ENCODE measurements at regions not wholly inside any gene's neighbourhood (a gene's known extent, or its start where the extent isn't known, plus 50 kb on each side); places are given as distances from the start of the nearest gene placed in this dataset.

DNA sequence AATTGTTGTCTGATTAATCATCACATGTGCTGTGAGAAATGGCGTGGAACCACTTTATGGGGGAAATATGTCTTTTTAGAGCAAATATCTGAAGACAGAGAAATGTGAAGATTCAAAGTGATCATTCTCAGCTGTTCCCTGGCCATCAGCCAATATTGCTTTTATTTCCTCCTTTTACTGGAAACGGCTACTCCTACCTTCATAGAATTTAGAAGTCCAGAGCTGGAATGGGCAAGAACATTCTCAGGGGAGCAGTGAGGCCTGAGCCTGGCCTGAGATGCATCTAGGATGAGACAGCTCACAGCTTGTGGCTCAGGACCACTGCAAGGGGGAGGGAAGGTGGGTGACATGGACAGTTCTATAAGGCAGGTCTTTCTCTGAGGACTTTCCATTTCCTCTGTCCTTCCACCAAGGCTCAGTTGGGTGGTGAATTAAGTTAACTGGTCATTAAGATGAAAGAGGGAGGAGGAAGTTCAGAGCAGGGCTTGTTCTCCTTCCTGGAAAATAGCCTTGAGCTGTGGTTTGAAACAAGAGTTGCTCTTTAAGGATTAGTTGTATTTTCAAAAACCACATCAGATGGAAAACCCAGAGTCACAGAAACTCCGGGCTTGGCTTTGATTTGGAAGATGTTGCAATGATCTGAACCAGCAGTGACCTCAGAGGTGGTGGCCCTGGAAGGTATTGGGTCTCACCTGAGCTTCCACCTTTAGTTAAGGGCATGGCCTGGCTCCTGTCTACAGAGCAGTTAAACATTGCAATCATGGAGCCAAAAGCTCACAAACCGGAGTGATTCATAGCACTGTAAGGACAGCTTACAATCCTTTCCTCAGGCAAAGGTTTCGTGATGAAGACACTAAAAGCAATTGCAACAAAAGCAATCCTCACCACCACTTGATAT is 144.3 kb downstream of the VAPA start:
- peak; percentile 38 for DNase-seq (ENCODE audit: low spot score)

DNA sequence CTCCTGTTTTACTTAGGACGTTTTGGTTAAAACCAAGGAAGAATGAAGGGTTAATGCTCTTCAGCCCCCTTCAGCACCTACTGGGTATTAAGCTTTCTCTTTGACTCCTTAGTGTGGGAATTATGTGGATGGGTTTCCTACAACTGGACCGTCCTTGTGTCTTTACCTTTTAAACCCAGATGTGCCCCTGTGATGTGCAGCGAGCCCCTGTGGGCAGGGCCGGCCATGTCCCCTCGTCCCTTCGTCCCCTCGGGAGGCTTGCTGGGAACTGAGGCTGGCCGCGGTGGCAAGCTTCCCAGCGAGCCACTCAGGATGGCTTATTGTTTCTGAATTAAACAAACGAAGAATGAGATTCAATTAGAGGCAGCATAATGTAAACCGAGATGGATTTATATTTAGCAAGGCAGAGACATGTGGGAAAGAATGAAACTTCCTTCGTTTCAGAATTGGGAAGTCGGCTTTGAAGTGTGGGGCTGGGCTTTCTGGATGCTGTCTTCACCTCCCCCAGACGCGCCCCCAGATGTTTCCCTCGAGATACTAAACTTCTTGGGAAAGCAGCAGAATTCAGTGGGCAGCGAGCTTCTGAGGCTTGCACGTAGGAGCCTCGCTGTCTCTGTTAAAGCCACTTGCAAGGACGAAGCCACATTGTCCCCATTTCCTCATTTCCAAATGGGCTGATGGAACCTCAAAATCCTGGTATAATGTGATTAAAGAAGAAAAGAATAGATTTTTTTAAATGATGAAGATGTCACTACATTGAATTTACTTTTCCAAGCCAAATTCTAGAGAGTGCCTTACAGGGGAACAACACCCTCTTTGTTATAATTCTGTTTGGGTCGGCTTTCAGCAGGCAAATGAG is 146.0 kb downstream of the VAPA start:
- DNase-seq (ENCODE audit: low spot score) = no peak

DNA sequence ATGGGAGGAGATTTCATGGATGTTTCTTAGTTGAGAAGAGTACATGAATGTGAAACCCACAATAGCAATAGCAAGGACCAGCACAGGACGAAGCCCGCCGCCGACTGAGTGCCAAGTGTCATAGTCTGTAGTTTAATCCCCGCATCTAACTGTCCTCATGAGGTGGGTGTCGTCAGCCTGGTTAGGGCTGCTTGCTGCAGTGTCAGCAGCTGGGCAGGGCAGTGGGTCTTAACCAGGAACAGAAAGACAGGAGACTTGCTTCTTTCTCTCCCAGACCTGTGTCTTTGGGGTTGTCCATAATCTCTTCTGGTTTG is 146.6 kb downstream of the VAPA start:
- DNase-seq (ENCODE audit: low spot score) = no peak

DNA sequence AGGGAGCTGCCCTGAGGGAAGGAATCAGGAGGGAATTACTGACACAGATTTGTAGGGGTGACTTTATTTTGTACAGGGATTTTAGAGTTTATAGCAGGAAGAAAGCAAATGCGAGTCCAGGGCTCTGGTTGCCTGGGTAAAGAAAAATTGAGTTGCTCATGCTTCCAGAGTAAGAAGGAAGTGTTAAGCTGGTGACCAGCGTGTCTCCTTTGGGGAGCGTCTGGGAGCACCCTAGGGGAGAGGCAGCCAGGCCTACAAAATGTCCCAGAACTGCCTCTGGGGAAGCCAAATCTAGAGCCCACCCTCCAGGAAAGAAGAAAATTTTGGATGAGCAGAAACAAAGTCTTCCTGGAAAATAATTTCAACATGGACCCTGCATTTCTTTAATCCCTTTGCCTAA is 147.0 kb downstream of the VAPA start:
- no peak for DNase-seq (ENCODE audit: low spot score)

DNA sequence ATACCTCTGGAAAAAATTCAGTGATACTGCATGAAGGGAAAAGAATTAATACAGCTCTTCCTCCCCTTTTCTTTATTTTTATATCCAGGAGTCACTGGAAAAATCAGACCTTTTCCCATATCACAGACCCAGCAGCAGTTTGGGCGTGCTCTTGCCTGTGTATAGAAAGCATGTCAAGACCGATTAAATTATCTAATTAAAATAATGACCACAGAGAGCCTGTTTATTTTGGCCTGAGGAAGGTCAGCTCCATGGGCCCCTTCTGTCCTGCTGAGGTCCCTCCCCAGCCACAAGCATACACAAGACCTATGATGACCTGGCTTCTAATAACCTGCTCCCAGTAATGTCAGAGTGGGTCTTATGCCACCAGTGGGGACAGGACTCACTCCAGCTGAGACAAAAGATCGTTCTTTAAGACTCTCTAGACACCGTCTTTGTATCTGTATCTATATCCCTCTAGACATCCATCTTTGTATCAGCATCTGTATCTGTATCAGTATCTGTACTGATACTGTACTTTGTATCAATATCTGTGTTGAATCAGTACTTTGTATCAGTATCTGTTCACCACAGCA is 147.8 kb downstream of the VAPA start:
- DNase-seq (ENCODE audit: low spot score) = no peak

DNA sequence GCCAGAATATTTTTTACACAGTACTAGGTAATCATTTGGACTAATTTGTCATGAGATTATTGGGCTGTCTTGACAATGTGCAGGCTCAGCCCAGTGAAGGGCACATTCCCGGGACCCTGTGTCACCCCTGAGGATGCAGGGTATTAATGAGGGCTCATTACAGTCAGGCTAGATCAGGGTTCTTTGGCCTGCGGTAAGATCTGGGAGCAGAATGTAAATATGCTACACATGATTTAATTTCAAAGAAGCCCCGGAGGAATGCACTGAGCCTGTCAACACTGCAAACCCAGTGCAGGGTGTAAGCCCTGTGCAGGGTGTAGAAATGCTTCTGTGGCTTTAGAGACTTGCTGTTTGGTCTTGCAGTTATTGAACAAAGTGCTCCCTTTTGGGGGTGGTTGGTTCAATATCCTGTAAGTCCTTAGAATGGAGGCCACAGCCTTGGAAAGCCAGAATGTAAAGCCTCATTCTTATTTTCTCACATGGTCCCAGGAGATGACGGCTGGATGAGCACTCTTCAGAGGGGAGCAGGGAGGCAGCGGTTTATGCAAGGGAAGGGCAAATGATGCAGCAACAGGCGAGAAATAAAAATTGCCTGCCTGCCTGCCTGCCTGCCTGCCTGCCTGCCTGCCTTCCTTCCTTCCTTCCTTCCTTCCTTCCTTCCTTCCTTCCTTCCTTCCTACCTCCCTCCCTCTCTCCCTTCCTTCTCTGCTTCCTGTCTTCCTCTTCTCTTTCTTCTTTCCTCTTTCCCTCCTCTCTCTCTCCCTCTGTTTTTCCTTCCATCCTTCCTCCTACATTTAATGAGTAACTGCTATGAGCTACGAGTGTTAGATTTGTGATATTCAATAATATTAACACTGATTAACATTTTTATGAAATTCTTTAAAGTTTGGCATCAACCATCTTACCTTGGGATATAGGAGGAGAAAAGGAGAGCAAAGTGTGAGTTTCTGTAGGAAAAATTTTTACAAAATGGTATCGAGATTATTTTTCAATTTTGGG is 148.8 kb downstream of the VAPA start:
- DNase-seq (ENCODE audit: low spot score) = no peak

DNA sequence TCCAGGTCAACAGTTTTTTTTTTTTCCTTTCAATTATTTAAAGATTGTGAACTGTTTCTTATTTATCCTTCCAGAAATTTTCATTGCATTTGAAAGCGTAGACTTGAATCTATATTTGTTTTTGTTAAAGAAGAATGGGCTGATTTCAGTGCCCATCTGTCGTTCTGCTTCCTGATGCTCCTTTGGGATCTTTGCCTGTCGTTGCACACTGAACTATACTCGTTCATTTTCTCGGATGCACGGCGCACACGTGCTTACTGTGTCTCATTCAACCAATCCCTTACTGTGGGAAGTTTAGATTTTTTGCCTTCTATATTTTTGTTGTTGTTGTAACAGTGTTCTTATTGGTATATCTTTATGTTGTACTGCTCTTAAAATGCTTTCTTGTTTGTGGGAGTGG is 149.7 kb downstream of the VAPA start:
- DNase-seq (ENCODE audit: low spot score) = no peak

DNA sequence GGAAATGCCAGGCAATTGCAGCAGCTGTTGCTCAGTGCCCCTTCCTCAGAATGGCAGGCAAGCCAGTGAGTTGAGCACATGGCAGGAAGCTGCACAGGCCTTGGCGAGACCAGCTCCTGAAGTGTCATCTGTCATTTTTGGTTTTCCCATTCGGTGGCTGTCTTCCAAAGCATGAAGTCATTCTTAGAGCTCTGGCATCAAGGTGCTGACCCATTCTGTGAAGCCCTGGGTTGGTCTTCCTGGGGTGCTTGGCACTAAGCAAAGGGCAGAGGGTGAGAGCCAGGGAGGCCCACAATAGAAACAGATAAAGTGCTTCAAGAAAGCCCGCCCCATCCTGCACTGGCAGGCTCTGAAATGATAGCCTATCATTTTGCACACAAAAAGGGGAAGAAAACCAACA is 150.5 kb downstream of the VAPA start:
- no peak for DNase-seq (ENCODE audit: low spot score)

DNA sequence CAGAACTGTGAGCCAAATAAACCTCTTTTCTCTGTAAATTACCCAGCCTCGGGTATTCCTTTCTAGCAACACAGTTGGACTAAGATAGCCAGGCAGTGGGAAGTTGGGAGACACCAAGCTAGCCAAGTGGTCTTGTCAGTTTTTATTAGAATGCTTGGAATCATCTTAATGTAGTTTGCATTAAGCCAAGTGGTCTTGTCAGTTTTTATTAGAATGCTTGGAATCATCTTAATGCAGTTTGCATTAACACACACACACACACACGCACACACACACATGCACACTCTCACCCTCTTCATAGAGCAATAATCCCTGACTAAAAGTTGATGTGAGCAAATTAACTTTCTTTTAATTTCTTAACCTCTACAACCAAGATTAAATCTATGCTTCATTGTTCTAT is 151.5 kb downstream of the VAPA start:
- DNase-seq (ENCODE audit: low spot score) = no peak

DNA sequence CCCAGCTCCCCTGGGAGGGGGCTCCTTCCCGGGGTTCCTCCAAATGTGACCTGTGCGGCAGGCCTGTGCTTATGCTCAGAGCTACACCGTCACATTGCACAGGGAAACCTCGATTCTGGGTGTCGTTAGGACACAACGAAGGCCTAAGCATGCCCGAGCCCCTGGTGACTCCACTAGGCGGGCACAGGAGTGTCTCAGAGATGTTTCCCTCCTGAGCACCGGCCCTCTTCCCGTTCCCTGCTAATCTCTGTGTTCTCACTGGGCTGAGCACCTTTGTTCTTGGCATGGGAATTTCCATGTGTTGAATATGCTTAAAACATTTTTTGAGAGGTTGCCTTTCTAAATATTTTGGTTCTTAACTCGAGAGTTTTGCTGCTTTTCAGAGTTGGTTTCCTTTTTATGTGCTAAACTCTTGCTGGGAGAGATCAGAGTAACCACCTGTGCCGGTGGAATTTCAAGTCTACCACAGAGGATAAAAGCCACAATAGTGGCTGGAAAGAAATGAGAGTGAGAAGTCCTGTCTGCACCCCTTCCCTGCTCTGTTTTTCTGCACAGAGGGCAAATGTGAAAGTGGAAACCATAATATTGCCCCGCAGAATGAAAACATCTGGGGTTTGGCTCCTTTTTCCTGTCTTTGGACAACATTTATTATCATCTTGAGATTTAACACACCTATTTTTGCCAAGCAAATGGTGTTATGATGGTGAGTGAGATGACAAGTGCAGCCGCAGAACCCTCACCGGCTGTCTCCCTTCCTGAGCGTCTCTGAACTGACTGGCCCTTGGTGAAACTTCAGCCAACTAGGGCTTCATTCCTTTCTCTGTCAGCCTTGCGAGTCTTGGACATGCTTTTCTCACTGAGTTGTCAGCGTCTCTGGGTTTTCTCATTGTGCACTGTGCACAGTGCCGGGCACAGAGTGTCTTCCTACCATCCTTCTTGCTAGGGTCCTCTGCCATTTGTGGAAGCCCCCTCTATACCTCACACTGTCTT is 154.1 kb downstream of the VAPA start:
- no peak for DNase-seq (ENCODE audit: low spot score)

DNA sequence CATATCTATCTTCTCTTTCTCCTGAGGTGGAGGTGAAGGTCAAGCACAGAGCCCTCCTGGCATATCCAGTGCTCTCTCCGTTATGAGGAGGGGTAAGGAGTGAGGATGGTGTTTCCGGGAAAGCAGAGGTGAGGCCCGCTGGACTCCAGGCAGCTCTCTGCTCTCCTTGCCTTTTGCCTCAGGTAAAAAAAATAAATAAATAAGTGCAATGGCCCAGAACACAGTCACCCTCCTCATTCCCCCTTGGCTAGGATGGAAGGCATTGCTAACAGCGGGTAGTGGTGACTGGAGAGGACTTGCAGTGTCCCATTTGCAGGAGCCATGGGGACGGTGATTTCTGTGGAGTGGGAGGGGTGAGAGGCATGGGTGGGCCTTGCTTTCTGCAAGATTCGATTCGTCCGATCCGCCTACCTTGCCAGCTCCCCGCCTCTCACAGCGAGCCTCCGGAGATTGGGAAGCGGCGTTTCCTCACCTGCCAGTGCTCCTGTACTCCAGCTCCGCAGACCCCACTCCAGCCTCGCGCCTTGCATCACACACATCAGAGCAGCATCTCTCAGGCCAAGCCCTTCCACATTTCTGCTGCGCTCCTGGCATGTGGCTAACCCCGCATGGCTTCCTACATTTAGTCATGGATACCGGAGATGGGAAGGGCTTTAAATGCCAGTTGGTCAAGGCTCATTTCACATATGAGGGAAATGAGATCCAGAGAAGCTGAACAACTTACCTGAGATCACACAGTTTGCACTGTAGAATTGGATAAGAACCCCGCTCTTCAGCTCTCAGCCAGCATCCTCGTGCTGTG is 155.2 kb downstream of the VAPA start:
- DNase-seq (ENCODE audit: low spot score) = no peak

DNA sequence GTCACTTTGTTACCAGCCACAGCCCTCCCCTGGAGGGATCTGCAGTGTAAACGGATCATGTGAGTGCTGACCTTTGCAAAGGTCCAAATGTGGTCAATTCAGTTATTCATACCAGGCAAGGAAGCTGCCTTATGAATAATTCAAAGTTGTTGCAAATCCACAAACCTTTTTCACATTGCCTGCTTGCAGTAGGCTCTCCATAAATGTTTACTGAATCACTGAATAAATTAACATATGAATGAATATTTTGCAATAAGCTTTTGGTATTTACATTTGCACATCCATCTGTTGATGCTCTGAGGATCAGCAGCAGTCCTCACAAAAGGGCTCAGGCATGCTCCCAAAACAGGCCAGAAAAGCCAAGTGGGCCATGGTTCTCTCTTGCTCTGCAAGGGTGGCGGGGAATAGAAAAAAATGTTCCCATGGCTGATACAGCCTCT is 156.8 kb downstream of the VAPA start:
- DNase-seq (ENCODE audit: low spot score) = no peak

DNA sequence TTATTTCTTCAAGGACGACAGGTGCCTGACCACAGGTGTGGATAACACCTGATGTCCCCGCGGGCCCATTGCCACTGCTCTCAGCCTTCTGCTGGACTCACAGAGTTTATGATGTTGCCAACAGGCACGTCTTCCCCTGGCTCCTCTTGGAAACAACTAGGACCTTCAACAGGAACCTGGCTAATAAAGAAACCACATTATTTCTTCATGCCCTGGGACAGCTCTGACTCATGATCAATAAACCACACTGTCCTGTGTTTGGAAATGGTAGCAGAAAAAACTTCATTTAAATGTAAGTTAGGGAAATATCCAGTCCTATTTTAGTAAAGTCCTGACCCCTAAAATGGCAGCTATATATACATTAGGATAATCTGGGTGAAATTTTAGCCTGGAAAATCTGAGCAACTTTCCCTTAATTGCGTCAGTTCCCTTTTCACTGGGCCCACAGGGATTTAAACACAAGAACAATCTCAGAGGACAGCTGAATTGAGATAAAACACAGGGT is 158.9 kb downstream of the VAPA start:
- no peak for DNase-seq (ENCODE audit: low spot score)

DNA sequence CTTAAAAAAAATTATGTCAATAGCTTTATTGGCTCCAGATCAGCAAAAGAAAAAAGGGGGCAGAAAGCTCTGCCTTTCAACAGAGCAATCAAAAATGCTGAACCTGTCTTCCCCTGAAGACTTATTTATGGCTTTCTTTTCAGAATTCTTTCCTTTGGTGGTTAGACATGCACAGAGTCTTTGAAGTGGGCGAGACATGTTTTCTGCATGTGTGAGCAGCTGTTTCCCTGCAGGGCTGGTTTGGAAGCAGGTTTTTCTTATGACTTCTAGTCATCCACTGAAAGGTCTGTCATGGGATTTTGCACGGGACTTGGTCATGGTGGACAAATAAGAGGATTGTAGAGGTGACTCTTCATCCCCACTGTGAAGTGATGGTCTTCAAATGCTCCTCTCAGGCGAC is 160.3 kb downstream of the VAPA start:
- no peak for DNase-seq (ENCODE audit: low spot score)

DNA sequence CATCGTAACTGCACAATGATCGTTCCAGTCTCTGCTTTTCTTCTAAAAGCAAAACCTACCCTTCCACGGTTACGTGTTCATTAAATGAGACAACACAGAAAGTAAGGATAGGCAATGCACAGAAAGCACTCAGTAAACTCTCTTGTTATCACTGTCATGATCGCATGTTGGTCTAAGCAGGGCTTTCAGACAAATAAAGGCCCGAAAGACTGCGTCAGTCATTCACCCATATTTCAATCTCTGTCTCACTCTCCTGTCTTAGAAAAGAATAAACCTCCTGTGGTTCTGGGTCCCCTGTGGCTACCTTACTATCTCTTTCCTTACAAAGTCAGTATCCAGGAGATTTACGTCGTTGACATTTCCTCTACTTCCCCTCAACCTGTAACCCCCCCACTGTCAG is 160.9 kb downstream of the VAPA start:
- no peak for DNase-seq (ENCODE audit: low spot score)

DNA sequence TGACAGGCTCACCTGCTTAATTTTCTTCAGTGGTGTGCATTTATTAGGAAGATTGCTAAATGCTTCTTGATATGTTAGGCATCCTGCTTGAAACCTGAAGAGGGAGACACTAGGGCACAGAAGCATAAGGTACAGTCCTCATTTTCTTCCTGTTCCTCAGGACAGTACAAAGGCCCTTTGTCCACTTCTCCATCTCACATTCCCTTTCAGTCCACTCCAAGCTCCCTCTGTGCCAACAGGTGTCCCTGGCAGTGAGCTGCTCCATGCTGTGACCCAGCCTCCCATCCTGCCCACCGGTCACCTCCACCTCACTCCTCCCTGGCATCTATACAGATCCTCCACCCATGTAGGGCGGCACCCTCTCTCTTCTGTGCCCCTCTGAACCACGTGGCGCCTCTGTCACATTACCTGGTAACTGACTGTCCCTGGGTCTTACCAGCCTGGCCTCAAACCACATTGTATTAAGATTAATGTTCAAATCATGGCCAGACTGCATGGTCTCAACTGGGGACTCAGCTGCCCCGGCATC is 162.8 kb downstream of the VAPA start:
- DNase-seq (ENCODE audit: low spot score) = peak; percentile 56

DNA sequence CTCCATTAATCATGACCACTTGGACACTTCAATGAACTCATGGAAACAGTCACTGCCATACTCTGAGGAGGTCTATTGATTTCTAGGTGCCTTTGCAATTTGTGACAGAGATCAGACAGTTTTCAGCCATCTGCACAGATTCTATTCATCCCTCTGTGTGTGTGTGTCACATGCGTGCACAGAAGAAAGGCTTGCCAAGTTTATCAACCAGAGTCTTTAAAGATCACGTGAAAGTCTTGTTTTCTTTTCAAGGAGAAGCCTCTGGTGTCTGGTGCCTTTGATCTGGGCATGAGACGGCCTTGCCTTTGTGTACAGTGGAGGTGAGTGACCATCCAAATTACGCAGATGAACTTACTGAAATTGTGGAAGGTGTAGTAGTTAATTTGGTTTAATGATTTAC is 164.2 kb downstream of the VAPA start:
- peak; percentile 7 for DNase-seq (ENCODE audit: low spot score)

DNA sequence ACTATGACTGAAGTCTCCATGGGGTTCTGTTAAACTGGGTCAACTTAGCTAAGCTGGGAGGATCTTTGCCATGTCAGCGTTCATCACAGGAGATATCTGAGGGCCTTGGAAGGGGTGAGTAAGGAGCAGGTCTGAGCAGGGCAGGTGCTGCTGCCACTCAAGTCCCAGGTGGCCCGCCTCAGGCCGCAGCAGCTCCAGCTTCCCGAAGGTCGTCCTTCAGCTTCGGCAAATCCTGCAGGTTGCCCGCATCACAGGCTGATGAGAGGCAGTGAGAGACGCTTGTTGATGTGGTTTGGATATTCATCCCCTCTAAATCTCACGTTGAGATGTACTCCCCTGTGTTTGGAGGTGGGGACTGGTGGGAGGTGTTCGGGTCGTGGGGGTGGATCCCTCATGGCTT is 166.6 kb downstream of the VAPA start:
- DNase-seq (ENCODE audit: low spot score) = no peak

DNA sequence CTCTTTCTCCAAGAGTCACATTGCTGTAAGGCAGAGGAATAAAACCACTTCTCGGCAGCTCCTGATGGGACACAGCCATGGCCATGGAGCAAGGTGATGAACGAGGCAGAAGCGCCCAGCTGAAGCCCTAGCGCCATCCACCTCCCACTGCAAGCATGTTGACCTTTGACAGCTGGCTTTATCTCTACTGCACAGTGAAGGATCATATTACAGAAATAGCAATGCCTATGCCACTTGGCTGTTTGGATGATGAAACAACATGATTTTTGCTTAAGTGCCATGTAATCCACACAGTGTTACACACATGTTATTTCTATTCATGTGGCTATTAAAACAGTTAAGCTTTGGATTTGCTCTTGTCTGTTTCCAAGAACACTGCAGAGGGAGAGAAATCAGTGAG is 167.7 kb downstream of the VAPA start:
- no peak for DNase-seq (ENCODE audit: low spot score)

Data from HT-29 (cell line).